Cardiac fibroblast (primary cell): ENCODE measurements at regions not wholly inside any gene's neighbourhood (a gene's known extent, or its start where the extent isn't known, plus 50 kb on each side); places are given as distances from the start of the nearest gene placed in this dataset.

Source experiments
- DNase-seq, 2 donors: peaks; one replicate each; pipeline versions ENCODE4 v3.0.0 to v3.0.0-alpha.2; 2010; ENCODE audit warnings: low read depth in 2 of 2
- H3K4me3 ChIP-seq, 2 donors: replicated peaks in 1 of 2; 1 replicate in 1 of 2; 2 replicates in 1 of 2; pipeline ENCODE4 v1.5.1; 2011; ENCODE audit warnings: low read depth in 2 of 2, low read length in 2 of 2, mild to moderate bottlenecking in 2 of 2, moderate library complexity in 1 of 2
- TF ChIP-seq, protein P1 (sequence below): IDR thresholded peaks from one replicate; pipeline ENCODE4 v1.5.1; 2011; ENCODE audit warnings: low read depth, mild to moderate bottlenecking, low read length, inconsistent platforms

DNA sequence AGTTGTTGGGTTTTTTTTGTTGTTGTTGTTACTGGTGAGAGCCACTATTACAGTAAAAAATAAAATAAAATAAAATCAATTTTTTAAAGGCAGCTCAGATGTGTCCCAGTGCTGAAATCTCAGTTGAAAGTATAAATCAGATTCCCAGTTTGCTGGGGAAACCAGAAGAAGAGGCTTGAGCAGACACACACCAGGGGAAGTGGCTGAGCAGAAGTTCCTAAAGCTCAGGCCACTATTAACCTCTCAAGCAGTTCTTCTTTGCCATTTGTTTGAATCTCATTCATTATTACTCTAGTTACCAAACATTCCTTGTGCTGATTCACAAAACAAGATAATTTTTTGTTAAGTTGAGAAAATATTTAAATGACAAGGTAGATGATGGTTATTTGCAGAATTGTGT is 70.9 kb upstream of the ZSWIM6 start:
- TF ChIP-seq, protein P1, sequence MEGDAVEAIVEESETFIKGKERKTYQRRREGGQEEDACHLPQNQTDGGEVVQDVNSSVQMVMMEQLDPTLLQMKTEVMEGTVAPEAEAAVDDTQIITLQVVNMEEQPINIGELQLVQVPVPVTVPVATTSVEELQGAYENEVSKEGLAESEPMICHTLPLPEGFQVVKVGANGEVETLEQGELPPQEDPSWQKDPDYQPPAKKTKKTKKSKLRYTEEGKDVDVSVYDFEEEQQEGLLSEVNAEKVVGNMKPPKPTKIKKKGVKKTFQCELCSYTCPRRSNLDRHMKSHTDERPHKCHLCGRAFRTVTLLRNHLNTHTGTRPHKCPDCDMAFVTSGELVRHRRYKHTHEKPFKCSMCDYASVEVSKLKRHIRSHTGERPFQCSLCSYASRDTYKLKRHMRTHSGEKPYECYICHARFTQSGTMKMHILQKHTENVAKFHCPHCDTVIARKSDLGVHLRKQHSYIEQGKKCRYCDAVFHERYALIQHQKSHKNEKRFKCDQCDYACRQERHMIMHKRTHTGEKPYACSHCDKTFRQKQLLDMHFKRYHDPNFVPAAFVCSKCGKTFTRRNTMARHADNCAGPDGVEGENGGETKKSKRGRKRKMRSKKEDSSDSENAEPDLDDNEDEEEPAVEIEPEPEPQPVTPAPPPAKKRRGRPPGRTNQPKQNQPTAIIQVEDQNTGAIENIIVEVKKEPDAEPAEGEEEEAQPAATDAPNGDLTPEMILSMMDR = no peak
- no peak overlapping the region for H3K4me3 ChIP-seq
- no peak for DNase-seq

DNA sequence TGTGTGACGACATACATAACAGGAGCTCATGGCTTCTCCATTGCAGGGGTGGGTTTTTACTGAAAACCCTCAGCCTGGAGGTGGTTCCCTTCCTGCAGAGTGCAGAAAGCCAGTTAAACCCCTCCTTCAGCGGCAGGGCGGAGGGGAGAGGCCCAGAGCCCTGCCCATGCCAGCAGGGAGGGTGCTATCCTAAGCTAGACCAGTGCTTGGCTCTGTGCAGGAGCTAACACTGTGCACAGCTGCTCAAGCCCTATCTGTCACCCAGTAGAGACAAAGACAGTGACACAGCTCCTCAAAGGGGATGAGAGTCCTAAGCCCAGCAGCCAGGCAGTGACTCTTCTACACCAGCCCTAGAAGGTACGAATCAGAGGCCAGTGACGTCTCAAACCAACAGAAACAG is 70.0 kb upstream of the ZSWIM6 start:
- H3K4me3 ChIP-seq = no peak overlapping the region
- DNase-seq = no peak
- TF ChIP-seq, protein P1 = no peak

DNA sequence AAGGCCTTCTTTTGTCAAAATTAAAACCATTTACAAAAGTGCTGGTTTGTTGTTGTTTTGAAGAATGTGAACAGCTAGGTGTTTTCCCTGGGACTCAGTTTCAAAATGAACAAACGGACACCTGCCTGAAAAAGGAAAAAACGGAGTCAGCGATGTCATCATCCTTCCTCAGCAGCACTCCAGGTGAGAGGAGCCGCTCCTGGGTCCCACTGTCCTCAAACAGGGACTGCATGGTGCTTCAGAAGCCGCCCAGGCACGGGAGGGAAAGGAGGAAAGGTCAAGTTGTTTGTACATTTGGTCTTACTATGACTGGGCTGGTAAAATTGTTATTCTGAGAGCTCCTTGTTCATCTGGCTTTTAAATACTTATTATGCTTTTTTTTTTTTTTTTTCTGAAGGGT is 69.0 kb upstream of the ZSWIM6 start:
- DNase-seq = no peak
- TF ChIP-seq, protein P1 = no peak
- H3K4me3 ChIP-seq = no peak overlapping the region

DNA sequence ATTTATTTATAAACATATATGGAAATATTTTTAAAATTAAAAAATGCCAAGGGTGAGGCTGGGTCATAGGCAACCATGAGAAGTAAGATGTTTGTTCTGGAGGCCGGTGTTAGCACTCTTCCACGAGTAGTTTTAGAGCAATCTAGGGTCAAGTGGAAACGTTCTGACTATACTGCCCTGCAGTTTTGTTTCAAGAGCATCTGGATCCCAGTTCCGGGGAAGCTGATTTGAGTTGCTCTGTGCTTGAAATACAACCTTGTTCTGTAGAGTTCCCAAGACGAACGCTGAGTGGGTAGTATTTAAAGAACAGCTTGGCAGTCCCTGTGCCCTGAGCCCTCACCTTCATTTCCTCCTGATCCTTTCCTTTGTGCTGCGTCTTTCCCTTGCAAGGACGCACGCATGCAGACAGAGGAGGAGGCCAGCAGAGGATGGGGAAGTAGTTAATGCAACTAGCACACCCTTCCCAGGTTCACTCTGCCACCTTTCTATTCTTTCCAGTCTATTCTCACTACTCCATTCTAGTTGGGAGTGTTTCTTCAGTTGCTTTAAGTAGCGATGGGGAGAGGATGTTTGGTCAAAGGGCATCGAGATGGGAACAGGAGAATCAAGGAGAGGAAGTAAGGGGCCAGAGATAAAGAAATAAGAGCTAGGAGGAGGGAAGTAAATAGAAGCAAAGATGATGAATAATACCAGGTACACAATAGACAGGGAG is 68.3 kb upstream of the ZSWIM6 start:
- TF ChIP-seq, protein P1 = no peak
- no peak overlapping the region for H3K4me3 ChIP-seq
- DNase-seq = no peak

DNA sequence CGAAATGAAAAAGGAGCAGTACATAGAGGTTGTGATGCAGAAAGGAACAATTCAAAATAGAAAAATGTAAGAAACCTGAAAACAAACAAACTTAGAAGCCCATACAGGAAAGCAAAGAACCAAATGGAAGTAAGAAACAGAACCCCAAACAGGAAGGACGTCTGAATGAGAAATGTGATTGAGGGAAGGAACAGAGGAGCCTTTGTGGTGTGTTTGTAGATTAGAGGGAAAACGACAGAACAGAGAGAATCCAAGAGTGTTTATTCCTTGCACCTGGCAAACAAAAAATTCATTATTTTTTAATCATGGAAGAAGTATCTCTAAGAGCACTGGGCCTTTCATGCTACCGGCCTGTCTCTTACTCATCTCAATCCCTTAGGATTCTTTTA is 67.8 kb upstream of the ZSWIM6 start:
- no peak overlapping the region for H3K4me3 ChIP-seq
- TF ChIP-seq, protein P1 = no peak
- no peak for DNase-seq

DNA sequence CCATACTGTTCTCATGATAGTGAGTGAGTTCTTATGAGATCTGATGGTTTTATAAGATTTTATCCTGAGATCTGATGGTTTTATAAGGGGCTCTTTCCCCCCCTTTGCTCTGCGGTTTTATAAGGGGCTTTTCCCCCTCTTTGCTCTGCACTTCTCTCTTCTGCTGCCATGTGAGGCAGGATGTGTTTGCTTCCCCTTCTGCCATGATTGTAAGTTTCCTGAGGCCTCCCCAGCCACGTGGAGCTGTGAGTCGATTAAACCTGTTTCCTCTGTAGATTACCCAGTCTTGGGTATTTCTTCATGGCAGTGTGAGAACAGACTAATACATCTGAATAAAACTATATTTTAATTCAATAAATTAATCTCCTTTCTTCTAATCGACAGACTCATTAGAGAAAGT is 64.9 kb upstream of the ZSWIM6 start:
- no peak overlapping the region for H3K4me3 ChIP-seq

More for the DNA sequence above, 64.9 kb upstream of the ZSWIM6 start:
- TF ChIP-seq, protein P1 = no peak
- no peak for DNase-seq
